Activated CD4-positive, alpha-beta T cell treated with anti-CD3 and anti-CD28 coated beads, Interleukin-2, amount 10 ng/mL, durations not matched to agents 24 days and 14 days (primary cell): ENCODE measurements at regions not wholly inside any gene's neighbourhood (a gene's known extent, or its start where the extent isn't known, plus 50 kb on each side); places are given as distances from the start of the nearest gene placed in this dataset.

Experiments used
- DNase-seq: peaks from one replicate; pipeline ENCODE4 v3.0.0; 2022
- H3K27ac Mint-ChIP-seq: one replicate; pipeline ENCODE4 v1.8.0; 2022; ENCODE audit warnings: mild to moderate bottlenecking, mixed read lengths
- H3K27me3 Mint-ChIP-seq: one replicate; pipeline ENCODE4 v1.8.0; 2022; ENCODE audit warnings: mixed read lengths
- H3K36me3 Mint-ChIP-seq: one replicate; pipeline ENCODE4 v1.8.0; 2022; ENCODE audit warnings: low read depth, mild to moderate bottlenecking, mixed read lengths
- H3K4me1 Mint-ChIP-seq: one replicate; pipeline ENCODE4 v1.8.0; 2021; ENCODE audit warnings: mixed read lengths
- H3K4me3 Mint-ChIP-seq: one replicate; pipeline ENCODE4 v1.8.0; 2022; ENCODE audit warnings: mild to moderate bottlenecking, moderate library complexity, mixed read lengths
- H3K9me3 Mint-ChIP-seq: one replicate; pipeline ENCODE4 v1.8.0; 2021; ENCODE audit warnings: mixed read lengths
- intact Hi-C: fragments of 100-400 bp; cut with micrococcal nuclease; formaldehyde crosslinking; loops from one replicate; pipeline ENCODE4 v1.15.1; 2023

- Mint-ChIP-seq H3K36me3 (no peaks in the 10 kb centered on the region), H3K27ac (no peak overlapping the region), H3K4me1 (peaks cover 2% of the 10 kb centered on the region), H3K9me3 (no peaks in the 10 kb centered on the region), H3K4me3 (no peak overlapping the region), H3K27me3 (peaks cover 26% of the 10 kb centered on the region)
- peak; percentile 32 for DNase-seq
- intact Hi-C loops, result no loop called here
Measured at GRCh38 chr14:101404426-101405170, 156.7 kb upstream of the DIO3 start.

- H3K4me3 Mint-ChIP-seq, result no peak overlapping the region
- H3K36me3 Mint-ChIP-seq, result no peaks in the 10 kb centered on the region
- no peaks in the 10 kb centered on the region for H3K9me3 Mint-ChIP-seq
- H3K27ac Mint-ChIP-seq, result no peak overlapping the region
- intact Hi-C loops, result no loop called here
- H3K4me1 Mint-ChIP-seq, result peaks cover 2% of the 10 kb centered on the region
- peak; percentile 15 for DNase-seq
- peaks cover 21% of the 10 kb centered on the region for H3K27me3 Mint-ChIP-seq
Measured at GRCh38 chr14:101405171-101405883, 156.0 kb upstream of the DIO3 start.

- intact Hi-C loops, result no loop called here
- Mint-ChIP-seq H3K27me3 (peaks cover 11% of the 10 kb centered on the region), H3K9me3 (no peaks in the 10 kb centered on the region), H3K36me3 (no peaks in the 10 kb centered on the region), H3K4me1 (no peaks in the 10 kb centered on the region), H3K27ac (no peak overlapping the region), H3K4me3 (no peak overlapping the region)
- DNase-seq, result peak; percentile 26
Measured at GRCh38 chr14:101406921-101407320, 154.4 kb upstream of the DIO3 start.

- no peaks in the 10 kb centered on the region for H3K4me1 Mint-ChIP-seq
- no peak overlapping the region for H3K27ac Mint-ChIP-seq
- H3K9me3 Mint-ChIP-seq, result no peaks in the 10 kb centered on the region
- H3K4me3 Mint-ChIP-seq, result no peak overlapping the region
- intact Hi-C loops, result no loop called here
- no peaks in the 10 kb centered on the region for H3K36me3 Mint-ChIP-seq
- peaks cover 10% of the 10 kb centered on the region for H3K27me3 Mint-ChIP-seq
- peak; percentile 40 for DNase-seq
Measured at GRCh38 chr14:101407328-101407727, 154.0 kb upstream of the DIO3 start.

GRCh38 chr14:101408077-101408831 is 153.0 kb upstream of the DIO3 start:
- no peak overlapping the region for H3K27ac Mint-ChIP-seq
- H3K36me3 Mint-ChIP-seq, result no peaks in the 10 kb centered on the region
- DNase-seq, result peak; percentile 30
- no peaks in the 10 kb centered on the region for H3K4me1 Mint-ChIP-seq
- no peak overlapping the region for H3K4me3 Mint-ChIP-seq
- no peaks in the 10 kb centered on the region for H3K9me3 Mint-ChIP-seq
- intact Hi-C loops, result no loop called here
- H3K27me3 Mint-ChIP-seq, result peaks cover 11% of the 10 kb centered on the region

- peak; percentile 27 for DNase-seq
- Mint-ChIP-seq H3K4me1 (no peaks in the 10 kb centered on the region), H3K36me3 (no peaks in the 10 kb centered on the region), H3K4me3 (no peak overlapping the region), H3K27me3 (peaks cover 12% of the 10 kb centered on the region), H3K9me3 (no peaks in the 10 kb centered on the region), H3K27ac (no peak overlapping the region)
- intact Hi-C loops, result no loop called here
Measured at GRCh38 chr14:101409006-101409543, 152.2 kb upstream of the DIO3 start.

- H3K4me1 Mint-ChIP-seq, result no peaks in the 10 kb centered on the region
- intact Hi-C loops, result no loop called here
- peaks cover 14% of the 10 kb centered on the region for H3K27me3 Mint-ChIP-seq
- H3K27ac Mint-ChIP-seq, result no peak overlapping the region
- H3K4me3 Mint-ChIP-seq, result no peak overlapping the region
- no peaks in the 10 kb centered on the region for H3K9me3 Mint-ChIP-seq
- H3K36me3 Mint-ChIP-seq, result no peaks in the 10 kb centered on the region
- DNase-seq, result peak; percentile 48
Measured at GRCh38 chr14:101410126-101410525, 151.2 kb upstream of the DIO3 start.

- peak; percentile 44 for DNase-seq
- no peaks in the 10 kb centered on the region for H3K9me3 Mint-ChIP-seq
- H3K27me3 Mint-ChIP-seq, result peaks cover 16% of the 10 kb centered on the region
- H3K4me1 Mint-ChIP-seq, result no peaks in the 10 kb centered on the region
- H3K4me3 Mint-ChIP-seq, result no peak overlapping the region
- intact Hi-C loops, result no loop called here
- no peaks in the 10 kb centered on the region for H3K36me3 Mint-ChIP-seq
- no peak overlapping the region for H3K27ac Mint-ChIP-seq
Measured at GRCh38 chr14:101411151-101411550, 150.1 kb upstream of the DIO3 start.

- Mint-ChIP-seq H3K4me1 (no peaks in the 10 kb centered on the region), H3K36me3 (no peaks in the 10 kb centered on the region), H3K9me3 (no peaks in the 10 kb centered on the region), H3K4me3 (no peak overlapping the region), H3K27me3 (peaks cover 22% of the 10 kb centered on the region), H3K27ac (no peak overlapping the region)
- DNase-seq, result no peak
- intact Hi-C loops, result no loop called here
Measured at GRCh38 chr14:101411779-101412178, 149.5 kb upstream of the DIO3 start.

- DNase-seq, result peak; percentile 15
- Mint-ChIP-seq H3K9me3 (no peaks in the 10 kb centered on the region), H3K27me3 (peaks cover 24% of the 10 kb centered on the region), H3K27ac (no peak overlapping the region), H3K4me1 (no peaks in the 10 kb centered on the region), H3K36me3 (no peaks in the 10 kb centered on the region), H3K4me3 (no peak overlapping the region)
- intact Hi-C loops, result no loop called here
Measured at GRCh38 chr14:101412739-101413138, 148.6 kb upstream of the DIO3 start.

GRCh38 chr14:101417434-101417833 is 143.9 kb upstream of the DIO3 start:
- Mint-ChIP-seq H3K27me3 (peaks cover 39% of the 10 kb centered on the region), H3K4me1 (no peaks in the 10 kb centered on the region), H3K27ac (no peak overlapping the region), H3K36me3 (no peaks in the 10 kb centered on the region), H3K9me3 (no peaks in the 10 kb centered on the region), H3K4me3 (no peak overlapping the region)
- DNase-seq, result no peak
- intact Hi-C loops, result no loop called here

GRCh38 chr14:101418601-101419000 is 142.7 kb upstream of the DIO3 start:
- no peaks in the 10 kb centered on the region for H3K36me3 Mint-ChIP-seq

GRCh38 chr14:101426466-101426865 is 134.8 kb upstream of the DIO3 start:
- intact Hi-C loops, result no loop called here
- DNase-seq, result no peak
- Mint-ChIP-seq H3K27me3 (peaks cover 53% of the 10 kb centered on the region), H3K27ac (no peak overlapping the region), H3K4me1 (no peaks in the 10 kb centered on the region), H3K9me3 (peaks cover 6% of the 10 kb centered on the region), H3K36me3 (no peaks in the 10 kb centered on the region), H3K4me3 (no peak overlapping the region)

More at GRCh38 chr14:101418601-101419000, 142.7 kb upstream of the DIO3 start:
- Mint-ChIP-seq H3K4me3 (no peak overlapping the region), H3K27ac (no peak overlapping the region), H3K9me3 (no peaks in the 10 kb centered on the region), H3K27me3 (peaks cover 41% of the 10 kb centered on the region), H3K4me1 (no peaks in the 10 kb centered on the region)
- no peak for DNase-seq
- intact Hi-C loops, result no loop called here

- H3K4me1 Mint-ChIP-seq, result no peaks in the 10 kb centered on the region
- H3K4me3 Mint-ChIP-seq, result no peak overlapping the region
- peaks cover 6% of the 10 kb centered on the region for H3K9me3 Mint-ChIP-seq
- DNase-seq, result no peak
- H3K27me3 Mint-ChIP-seq, result peaks cover 54% of the 10 kb centered on the region
- no peaks in the 10 kb centered on the region for H3K36me3 Mint-ChIP-seq
- H3K27ac Mint-ChIP-seq, result no peak overlapping the region
- intact Hi-C loops, result no loop called here
Measured at GRCh38 chr14:101428409-101428808, 132.9 kb upstream of the DIO3 start.
